SU-DHL-6 (cell line): ENCODE measurements at regions not wholly inside any gene's neighbourhood (a gene's known extent, or its start where the extent isn't known, plus 50 kb on each side); places are given as distances from the start of the nearest gene placed in this dataset.
"Not testable (repeated sequence)": the region's sequence is repeated elsewhere in the genome, so short reads cannot be mapped to it uniquely, and the experiment has no call there.

Source experiments
- H2AFZ ChIP-seq: fragments of 200-600 bp; sonication (generic); 2 replicates; pipeline ENCODE4 v1.6.1; 2014; ENCODE audit warnings: low read depth, mild to moderate bottlenecking, moderate library complexity, mixed read lengths, antibody characterized with exemption, low read length; ENCODE audit not compliant: severe bottlenecking
- H3F3A ChIP-seq: fragments of 200-600 bp; shearing (Covaris generic); 2 replicates; pipeline ENCODE4 v1.6.0; 2016; ENCODE audit warnings: antibody characterized with exemption, mild to moderate bottlenecking; ENCODE audit not compliant: insufficient read depth
- H3K27ac ChIP-seq: fragments of 200-600 bp; sonication (generic); 2 replicates; pipeline ENCODE4 v1.5.1; 2016; ENCODE audit warnings: low read depth, mild to moderate bottlenecking, low read length, moderate library complexity, mixed read lengths
- H3K27me3 ChIP-seq: fragments of 200-600 bp; sonication (generic), shearing (Covaris generic); 2 replicates; pipeline ENCODE4 v1.6.0; 2014; ENCODE audit warnings: mild to moderate bottlenecking, low read length
- H3K36me3 ChIP-seq: fragments of 200-600 bp; sonication (generic); 2 replicates; pipeline ENCODE4 v1.6.1; 2014; ENCODE audit warnings: mild to moderate bottlenecking, low read length, mixed read lengths
- H3K4me2 ChIP-seq: fragments of 300-600, 200-600 bp; shearing (Covaris generic), sonication (generic); 2 replicates; pipeline ENCODE4 v1.6.0; 2014; ENCODE audit warnings: low read length, low read depth, mild to moderate bottlenecking; ENCODE audit not compliant: poor library complexity, severe bottlenecking
- H3K4me3 ChIP-seq: fragments of 200-600 bp; sonication (generic); 2 replicates; pipeline ENCODE4 v1.5.1; 2014; ENCODE audit warnings: antibody characterized with exemption, low read length, mild to moderate bottlenecking, mixed read lengths; ENCODE audit not compliant: insufficient read depth, poor library complexity, severe bottlenecking
- H3K79me2 ChIP-seq: fragments of 200-600 bp; sonication (generic); 2 replicates; pipeline ENCODE4 v1.6.1; 2014; ENCODE audit warnings: mild to moderate bottlenecking, low read length, moderate library complexity; ENCODE audit not compliant: insufficient read depth
- H3K9ac ChIP-seq: fragments of 200-600 bp; sonication (generic); 2 replicates; pipeline ENCODE4 v1.7.0; 2014; ENCODE audit warnings: mild to moderate bottlenecking, low read length
- H3K9me2 ChIP-seq: fragments of 200-600 bp; sonication (generic); replicated peaks from 2 replicates; pipeline ENCODE4 v1.6.1; 2014; ENCODE audit warnings: low read length; ENCODE audit not compliant: insufficient read depth
- H3K9me3 ChIP-seq: fragments of 200-600 bp; sonication (generic); 2 replicates; pipeline ENCODE4 v1.6.1; 2014; ENCODE audit warnings: low read length, mixed read lengths; ENCODE audit not compliant: insufficient read depth
- H4K20me1 ChIP-seq: fragments of 200-600 bp; sonication (generic); 2 replicates; pipeline ENCODE4 v1.6.1; 2014; ENCODE audit warnings: low read depth, mild to moderate bottlenecking, antibody characterized with exemption, low read length, moderate library complexity, mixed read lengths
- CTCF ChIP-seq: fragments of 200-600 bp; sonication (generic); IDR thresholded peaks from one replicate; pipeline ENCODE4 v1.5.1; 2017; ENCODE audit warnings: antibody characterized with exemption, mild to moderate bottlenecking, low read length, moderate library complexity; ENCODE audit not compliant: insufficient read depth, poor library complexity, severe bottlenecking
- EZH2phosphoT487 ChIP-seq: fragments of 200-600 bp; sonication (generic), shearing (Covaris generic); conservative IDR thresholded peaks from 2 replicates; pipeline ENCODE4 v1.6.1; 2018; ENCODE audit warnings: mild to moderate bottlenecking, antibody characterized with exemption, low read length, moderate library complexity, mixed read lengths

- Histone ChIP-seq H3K27me3 (0 out of 2 replicates have a peak, but pooled peaks cover 4% of the 10 kb centered on the region), H3F3A (no peaks in the 10 kb centered on the region), H3K4me3 (no peak overlapping the region), H2AFZ (no peak overlapping the region), H3K9me3 (no peaks in the 10 kb centered on the region), H4K20me1 (no peaks in the 10 kb centered on the region), H3K9ac (no peak overlapping the region), H3K9me2 (no peaks in the 10 kb centered on the region), H3K27ac (no peak overlapping the region), H3K79me2 (no peaks in the 10 kb centered on the region), H3K4me2 (no peak overlapping the region), H3K36me3 (no peaks in the 10 kb centered on the region)
- TF ChIP-seq EZH2phosphoT487: no peak
- TF ChIP-seq CTCF: no peak
These were observed 340.4 kb upstream of the NCAM1 start for GRCh38 chr11:112620621-112621394.

- TF ChIP-seq EZH2phosphoT487: no peak
- TF ChIP-seq CTCF: no peak
- Histone ChIP-seq H3K4me3 (no peak overlapping the region), H3K79me2 (no peaks in the 10 kb centered on the region), H3F3A (no peaks in the 10 kb centered on the region), H3K27me3 (0 out of 2 replicates have a peak, but pooled peaks cover 4% of the 10 kb centered on the region), H3K27ac (no peak overlapping the region), H4K20me1 (no peaks in the 10 kb centered on the region), H3K9me2 (no peaks in the 10 kb centered on the region), H3K36me3 (no peaks in the 10 kb centered on the region), H3K4me2 (no peak overlapping the region), H3K9ac (no peak overlapping the region), H3K9me3 (no peaks in the 10 kb centered on the region), H2AFZ (no peak overlapping the region)
These were observed 338.2 kb upstream of the NCAM1 start for GRCh38 chr11:112623057-112623456.

GRCh38 chr11:112624431-112624830 lies 336.8 kb upstream of the NCAM1 start:
- Histone ChIP-seq H4K20me1 (no peaks in the 10 kb centered on the region), H3K9me3 (no peaks in the 10 kb centered on the region), H3K79me2 (no peaks in the 10 kb centered on the region), H3F3A (no peaks in the 10 kb centered on the region), H3K9me2 (no peaks in the 10 kb centered on the region), H3K4me3 (no peak overlapping the region), H3K27me3 (0 out of 2 replicates have a peak, but pooled peaks cover 4% of the 10 kb centered on the region), H3K4me2 (no peak overlapping the region), H3K27ac (no peak overlapping the region), H2AFZ (no peak overlapping the region), H3K9ac (no peak overlapping the region), H3K36me3 (no peaks in the 10 kb centered on the region)
- TF ChIP-seq CTCF (no peak), EZH2phosphoT487 (no peak)

GRCh38 chr11:112624971-112625370 lies 336.2 kb upstream of the NCAM1 start:
- not testable (repeated sequence) for H3F3A ChIP-seq, H3K4me2 ChIP-seq, H3K9ac ChIP-seq, H3K79me2 ChIP-seq, H3K9me2 ChIP-seq, H3K27ac ChIP-seq, H4K20me1 ChIP-seq, H3K4me3 ChIP-seq, H2AFZ ChIP-seq, H3K9me3 ChIP-seq, H3K36me3 ChIP-seq, H3K27me3 ChIP-seq
